Omental fat pad (tissue), 3 donors: ENCODE measurements at regions not wholly inside any gene's neighbourhood (a gene's known extent, or its start where the extent isn't known, plus 50 kb on each side); places are given as distances from the start of the nearest gene placed in this dataset.

Experiments used
- ATAC-seq: fragments of 150-250 bp; one replicate; pipeline ENCODE4 v1.9.1; 2016; ENCODE audit warnings: mild to moderate bottlenecking, moderate library complexity; ENCODE audit not compliant: low FRiP score
- DNase-seq: peaks from one replicate; pipeline ENCODE4 v3.0.0-alpha.2; 2019; ENCODE audit warnings: low spot score
- TF ChIP-seq, protein P1 (sequence below), 3 donors: fragments of 450-650 bp; IDR thresholded peaks; one replicate each; pipeline ENCODE4 v1.5.1; 2016 to 2017; ENCODE audit warnings: antibody characterized with exemption in 3 of 3, mild to moderate bottlenecking in 3 of 3, moderate library complexity in 2 of 3

GRCh38 chr5:24388448-24388847 is 256.3 kb downstream of the CDH10 start:
- TF ChIP-seq, protein P1, sequence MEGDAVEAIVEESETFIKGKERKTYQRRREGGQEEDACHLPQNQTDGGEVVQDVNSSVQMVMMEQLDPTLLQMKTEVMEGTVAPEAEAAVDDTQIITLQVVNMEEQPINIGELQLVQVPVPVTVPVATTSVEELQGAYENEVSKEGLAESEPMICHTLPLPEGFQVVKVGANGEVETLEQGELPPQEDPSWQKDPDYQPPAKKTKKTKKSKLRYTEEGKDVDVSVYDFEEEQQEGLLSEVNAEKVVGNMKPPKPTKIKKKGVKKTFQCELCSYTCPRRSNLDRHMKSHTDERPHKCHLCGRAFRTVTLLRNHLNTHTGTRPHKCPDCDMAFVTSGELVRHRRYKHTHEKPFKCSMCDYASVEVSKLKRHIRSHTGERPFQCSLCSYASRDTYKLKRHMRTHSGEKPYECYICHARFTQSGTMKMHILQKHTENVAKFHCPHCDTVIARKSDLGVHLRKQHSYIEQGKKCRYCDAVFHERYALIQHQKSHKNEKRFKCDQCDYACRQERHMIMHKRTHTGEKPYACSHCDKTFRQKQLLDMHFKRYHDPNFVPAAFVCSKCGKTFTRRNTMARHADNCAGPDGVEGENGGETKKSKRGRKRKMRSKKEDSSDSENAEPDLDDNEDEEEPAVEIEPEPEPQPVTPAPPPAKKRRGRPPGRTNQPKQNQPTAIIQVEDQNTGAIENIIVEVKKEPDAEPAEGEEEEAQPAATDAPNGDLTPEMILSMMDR (IDR thresholded peaks at IDR 0.05): no peak
- DNase-seq (no peak), ATAC-seq (no peak)

DNA sequence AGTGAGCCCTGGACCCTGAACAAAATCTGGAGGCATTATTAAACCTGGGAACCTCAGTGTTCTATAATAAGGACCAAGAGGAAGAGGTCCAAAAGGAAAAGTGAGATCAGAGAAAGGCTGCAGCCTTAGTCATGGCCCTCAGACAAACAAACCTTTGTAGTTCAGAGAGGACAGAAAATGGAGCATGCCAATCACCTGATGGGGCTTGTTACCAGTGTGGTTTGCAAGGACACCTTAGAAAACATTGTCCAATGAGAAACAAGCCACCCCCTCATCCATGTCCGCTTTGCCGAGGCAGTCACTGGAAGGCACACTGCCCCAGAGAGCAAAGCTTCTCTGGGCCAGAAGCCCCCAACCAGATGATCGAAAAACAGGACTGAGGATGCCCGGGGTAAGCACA is 254.8 kb downstream of the CDH10 start:
- DNase-seq (no peak), ATAC-seq (no peak)
- TF ChIP-seq, protein P1 (IDR thresholded peaks at IDR 0.05): no peak

- no peak for ATAC-seq
- no peak for DNase-seq
- TF ChIP-seq, protein P1 (IDR thresholded peaks at IDR 0.05): no peak
Observed at GRCh38 chr5:24391816-24392215, 253.0 kb downstream of the CDH10 start.

DNA sequence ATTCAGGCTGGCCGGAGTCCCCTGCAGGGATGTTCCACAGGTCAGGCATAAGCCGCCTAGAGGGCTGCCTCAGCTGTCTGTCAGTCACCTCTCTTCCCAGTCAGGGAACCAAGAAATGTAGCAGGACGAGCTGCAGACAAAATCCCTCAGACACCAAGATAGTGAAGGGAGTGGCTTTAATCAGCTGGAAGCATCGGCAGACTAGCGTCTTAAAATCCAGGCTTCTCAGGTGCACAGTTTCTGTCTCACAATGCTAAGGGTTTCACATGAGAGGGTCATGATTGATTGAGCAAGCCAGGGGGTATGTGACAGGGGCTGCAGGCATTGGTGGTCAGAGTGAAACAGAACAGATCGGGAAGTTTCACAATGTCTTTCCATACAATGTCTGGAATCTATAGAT is 247.2 kb downstream of the CDH10 start:
- DNase-seq: no peak
- TF ChIP-seq, protein P1 (IDR thresholded peaks at IDR 0.05): no peak
- ATAC-seq: no peak

- no peak for DNase-seq
- ATAC-seq: no peak
- TF ChIP-seq, protein P1 (IDR thresholded peaks at IDR 0.05): no peak
Observed at GRCh38 chr5:24401773-24402172, 243.0 kb downstream of the CDH10 start.

DNA sequence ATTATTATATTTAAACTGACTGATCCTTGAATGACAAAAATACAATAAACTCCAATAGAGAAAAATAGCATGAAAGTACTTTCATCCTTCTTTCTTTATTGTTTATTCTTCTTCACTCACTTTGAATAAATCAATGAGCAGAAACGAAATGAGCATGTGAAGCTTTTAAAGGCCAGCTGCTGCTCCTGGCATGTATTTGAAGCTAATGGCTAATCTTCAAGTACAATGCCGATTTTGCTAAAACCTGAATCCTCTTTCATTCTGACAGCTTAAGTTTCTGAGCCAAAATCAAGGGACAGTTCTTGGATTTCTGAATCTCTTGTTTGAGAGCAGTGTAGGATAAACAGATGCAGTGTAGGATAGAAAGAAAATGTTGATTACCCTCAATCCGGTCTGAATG is 237.3 kb downstream of the CDH10 start:
- no peak for DNase-seq
- ATAC-seq: no peak
- TF ChIP-seq, protein P1 (IDR thresholded peaks at IDR 0.05): no peak

DNA sequence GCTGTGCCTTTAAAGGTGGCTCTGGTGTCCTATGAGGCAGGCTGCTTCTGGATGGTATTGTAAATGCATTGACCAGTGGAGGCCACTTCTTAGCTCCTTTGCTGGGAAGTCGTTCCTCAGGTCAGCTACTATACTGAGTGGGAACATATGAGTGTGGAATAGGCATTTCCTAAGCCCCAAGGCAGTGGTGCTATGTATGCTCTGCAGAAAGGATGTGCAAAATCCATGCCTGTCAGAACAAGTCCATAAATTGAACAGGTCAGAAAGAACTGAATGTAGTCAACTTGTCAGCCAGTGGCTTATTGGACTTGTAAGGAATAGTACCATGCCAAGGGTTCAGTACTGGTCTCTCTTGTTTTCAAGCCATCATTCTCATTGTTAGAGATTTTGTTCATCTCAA is 216.4 kb downstream of the CDH10 start:
- no peak for DNase-seq
- no peak for ATAC-seq
- TF ChIP-seq, protein P1 (IDR thresholded peaks at IDR 0.05): no peak
